COLO829 (cell line): ENCODE measurements at regions not wholly inside any gene's neighbourhood (a gene's known extent, or its start where the extent isn't known, plus 50 kb on each side); places are given as distances from the start of the nearest gene placed in this dataset.

ENCODE experiments used
- DNase-seq: peaks from one replicate; pipeline ENCODE4 v3.0.0; 2012; ENCODE audit warnings: low spot score

DNA sequence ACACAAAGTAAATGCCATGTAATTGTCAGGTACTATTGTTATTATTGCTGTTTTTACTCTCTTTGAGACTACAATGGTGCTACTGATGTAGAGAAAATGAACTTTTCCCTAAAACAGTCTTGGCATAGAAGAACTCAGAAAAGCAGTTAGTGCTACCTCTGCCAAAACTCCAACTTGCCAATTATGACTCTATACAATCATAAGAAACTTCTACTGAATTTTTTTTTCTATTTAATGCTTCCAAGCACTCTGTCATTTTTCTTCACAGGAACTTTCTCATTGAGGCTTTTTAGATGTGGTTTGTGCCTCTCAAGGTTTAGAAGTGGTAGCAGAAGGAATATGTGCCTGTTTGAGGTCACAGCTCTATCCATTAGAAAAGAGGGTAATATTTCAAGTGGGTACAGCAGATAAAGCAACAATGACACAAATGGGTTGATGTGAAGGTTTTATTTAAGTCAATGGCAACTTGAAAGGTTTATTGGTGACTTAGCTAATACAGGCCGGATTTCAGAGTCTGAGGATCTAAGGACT, 64.0 kb upstream of the FERD3L start:
- no peak for DNase-seq

GRCh38 chr7:19206721-19207120, 61.5 kb upstream of the FERD3L start:
- no peak for DNase-seq

- DNase-seq = no peak
Measured at GRCh38 chr7:19203686-19204085, 58.5 kb upstream of the FERD3L start.

DNA sequence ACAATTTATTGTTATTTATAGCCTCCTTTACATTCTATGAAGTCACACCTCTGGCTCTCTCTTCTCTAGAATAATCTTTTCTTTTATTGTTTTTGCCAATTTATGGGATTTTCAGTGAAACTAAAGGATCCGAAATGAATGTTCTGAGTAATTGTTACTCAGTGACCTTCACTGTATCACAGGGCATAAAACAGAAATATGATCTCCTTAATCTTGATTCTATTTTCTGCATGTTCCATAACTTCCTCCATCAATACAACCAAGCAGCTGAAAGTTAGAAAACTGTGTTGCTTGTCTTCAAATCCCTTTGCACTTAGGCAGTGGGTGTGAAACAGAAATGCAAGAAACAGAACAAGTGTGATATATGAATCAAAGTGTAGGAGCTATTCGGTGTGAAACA, 57.4 kb upstream of the FERD3L start:
- DNase-seq = no peak
